ENCODE measurements at regions not wholly inside any gene's neighbourhood (a gene's known extent, or its start where the extent isn't known, plus 50 kb on each side); places are given as distances from the start of the nearest gene placed in this dataset.
A peak's percentile ranks its signal among the peaks of the same experiment; 100 is the strongest.
"Not testable (repeated sequence)": the region's sequence is repeated elsewhere in the genome, so short reads cannot be mapped to it uniquely, and the experiment has no call there.

- peak in 1 of 2 donors; percentile 14 for DNase-seq
Measured at GRCh38 chr5:79924936-79925893, 65.8 kb downstream of the MTX3 start.

GRCh38 chr5:79923431-79923830, 67.6 kb downstream of the MTX3 start:
- DNase-seq: no peak

- DNase-seq: no peak
Measured at GRCh38 chr5:79922626-79923025, 68.4 kb downstream of the MTX3 start.

GRCh38 chr5:79907452-79907851, 83.6 kb downstream of the MTX3 start:
- not testable (repeated sequence) for DNase-seq

- not testable (repeated sequence) for DNase-seq
Measured at GRCh38 chr5:79902571-79902970, 88.5 kb downstream of the MTX3 start.

- DNase-seq: no peak
Measured at GRCh38 chr5:79901631-79902030, 89.4 kb downstream of the MTX3 start.

- DNase-seq: no peak
Measured at GRCh38 chr5:79898611-79899010, 92.5 kb downstream of the MTX3 start.

- DNase-seq: no peak
Measured at GRCh38 chr5:79893976-79894375, 97.1 kb downstream of the MTX3 start.

GRCh38 chr5:79893485-79893884, 97.6 kb downstream of the MTX3 start:
- DNase-seq: no peak

- DNase-seq: no peak
Measured at GRCh38 chr5:79890930-79891249, 100.2 kb downstream of the MTX3 start.

- no peak for DNase-seq
Measured at GRCh38 chr5:79890119-79890929, 100.7 kb downstream of the MTX3 start.

- no peak for DNase-seq
Measured at GRCh38 chr5:79888643-79889042, 102.4 kb downstream of the MTX3 start.

GRCh38 chr5:79886925-79887655, 104.0 kb downstream of the MTX3 start:
- no peak for DNase-seq

GRCh38 chr5:79886456-79886855, 104.6 kb downstream of the MTX3 start:
- no peak for DNase-seq

- DNase-seq: not testable (repeated sequence)
Measured at GRCh38 chr5:79879880-79880279, 111.2 kb downstream of the MTX3 start.

- peak in 1 of 2 donors; percentile 4 for DNase-seq
Measured at GRCh38 chr5:79878721-79879336, 112.2 kb downstream of the MTX3 start.

- no peak for DNase-seq
Measured at GRCh38 chr5:79878136-79878679, 112.9 kb downstream of the MTX3 start.

GRCh38 chr5:79876456-79876855, 114.6 kb downstream of the MTX3 start:
- no peak for DNase-seq

GRCh38 chr5:79875230-79875629, 115.8 kb downstream of the MTX3 start:
- no peak for DNase-seq

GRCh38 chr5:79873187-79873586, 117.9 kb downstream of the MTX3 start:
- DNase-seq: no peak

- no peak for DNase-seq
Measured at GRCh38 chr5:79872291-79872690, 118.8 kb downstream of the MTX3 start.

- no peak for DNase-seq
Measured at GRCh38 chr5:79871364-79872120, 119.5 kb downstream of the MTX3 start.
